Breast epithelium (tissue), 3 donors: ENCODE measurements at regions not wholly inside any gene's neighbourhood (a gene's known extent, or its start where the extent isn't known, plus 50 kb on each side); places are given as distances from the start of the nearest gene placed in this dataset.

Experiments used
- POLR2A ChIP-seq: fragments of 450-650 bp; IDR thresholded peaks from one replicate; pipeline ENCODE4 v1.6.1; 2016; ENCODE audit warnings: antibody characterized with exemption, mild to moderate bottlenecking, moderate library complexity
- POLR2AphosphoS5 ChIP-seq, 3 donors: sonication (generic); formaldehyde crosslinking; IDR thresholded peaks; one replicate each; pipeline ENCODE4 v1.6.1; 2017; ENCODE audit warnings: antibody characterized with exemption in 3 of 3
- TF ChIP-seq, protein P1 (sequence below), 3 donors: fragments of 450-650 bp; IDR thresholded peaks; one replicate each; pipeline ENCODE4 v1.5.1; 2016 to 2017; ENCODE audit warnings: antibody characterized with exemption in 3 of 3, mild to moderate bottlenecking in 3 of 3, moderate library complexity in 3 of 3

DNA sequence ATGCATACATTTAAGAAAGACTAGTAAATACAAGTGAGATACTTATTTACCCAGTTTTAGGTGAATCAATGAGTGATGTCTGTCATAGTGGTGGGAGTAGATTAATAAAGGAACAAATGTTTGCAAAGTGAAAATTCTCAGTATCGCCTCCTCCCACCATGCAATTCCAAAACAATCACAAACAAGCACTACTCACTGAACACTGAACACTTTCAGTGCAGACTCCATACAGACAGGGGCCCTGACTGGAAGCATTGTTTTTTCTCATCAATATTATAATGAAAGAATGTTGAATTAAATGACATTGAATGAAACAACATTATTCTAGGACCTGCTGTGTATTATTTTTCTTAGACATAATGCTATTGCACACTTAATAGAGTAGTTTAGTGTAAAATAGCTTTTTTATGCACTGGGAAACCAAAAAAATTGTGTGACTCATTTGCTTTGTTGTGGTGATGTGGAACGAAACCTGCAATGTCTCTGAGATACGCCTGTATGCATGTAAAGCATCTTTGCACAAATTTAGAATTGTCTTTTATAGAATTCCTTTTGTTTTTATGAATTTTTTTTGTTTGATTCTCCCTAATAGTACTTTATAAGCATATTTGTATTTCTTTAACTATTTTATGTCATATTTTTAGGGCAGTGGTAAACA, 317.5 kb downstream of the UTRN start:
- TF ChIP-seq, protein P1, sequence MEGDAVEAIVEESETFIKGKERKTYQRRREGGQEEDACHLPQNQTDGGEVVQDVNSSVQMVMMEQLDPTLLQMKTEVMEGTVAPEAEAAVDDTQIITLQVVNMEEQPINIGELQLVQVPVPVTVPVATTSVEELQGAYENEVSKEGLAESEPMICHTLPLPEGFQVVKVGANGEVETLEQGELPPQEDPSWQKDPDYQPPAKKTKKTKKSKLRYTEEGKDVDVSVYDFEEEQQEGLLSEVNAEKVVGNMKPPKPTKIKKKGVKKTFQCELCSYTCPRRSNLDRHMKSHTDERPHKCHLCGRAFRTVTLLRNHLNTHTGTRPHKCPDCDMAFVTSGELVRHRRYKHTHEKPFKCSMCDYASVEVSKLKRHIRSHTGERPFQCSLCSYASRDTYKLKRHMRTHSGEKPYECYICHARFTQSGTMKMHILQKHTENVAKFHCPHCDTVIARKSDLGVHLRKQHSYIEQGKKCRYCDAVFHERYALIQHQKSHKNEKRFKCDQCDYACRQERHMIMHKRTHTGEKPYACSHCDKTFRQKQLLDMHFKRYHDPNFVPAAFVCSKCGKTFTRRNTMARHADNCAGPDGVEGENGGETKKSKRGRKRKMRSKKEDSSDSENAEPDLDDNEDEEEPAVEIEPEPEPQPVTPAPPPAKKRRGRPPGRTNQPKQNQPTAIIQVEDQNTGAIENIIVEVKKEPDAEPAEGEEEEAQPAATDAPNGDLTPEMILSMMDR (IDR thresholded peaks at IDR 0.05) = no peak
- TF ChIP-seq POLR2A = no peak
- TF ChIP-seq POLR2AphosphoS5 (IDR thresholded peaks at IDR 0.05) = no peak
